Spleen (tissue), 11 donors: ENCODE measurements at regions not wholly inside any gene's neighbourhood (a gene's known extent, or its start where the extent isn't known, plus 50 kb on each side); places are given as distances from the start of the nearest gene placed in this dataset.

Experiments used
- DNase-seq: peaks from one replicate; pipeline ENCODE4 v3.0.0-alpha.2; 2020
- H3K27ac ChIP-seq, 8 donors: fragments of 200-600 bp; sonication (generic) in 7 of 8; 1 replicate in 4 of 8; 2 replicates in 4 of 8; pipeline versions ENCODE4 v1.5.0 to v1.8.0; 2016 to 2021; ENCODE audit warnings: inconsistent platforms in 4 of 8, mild to moderate bottlenecking in 4 of 8, moderate library complexity in 1 of 8
- H3K27me3 ChIP-seq, 7 donors: fragments of 200-600 bp; sonication (generic) in 6 of 7; replicated peaks in 1 of 7; 1 replicate in 4 of 7; 2 replicates in 3 of 7; pipeline versions ENCODE4 v1.5.0 to v1.8.0; 2016 to 2021; ENCODE audit warnings: inconsistent platforms in 3 of 7, mild to moderate bottlenecking in 1 of 7
- H3K36me3 ChIP-seq, 6 donors: fragments of 200-600 bp; sonication (generic) in 5 of 6; 1 replicate in 4 of 6; 2 replicates in 2 of 6; pipeline versions ENCODE4 v1.5.0 to v1.8.0; 2016 to 2021; ENCODE audit warnings: inconsistent platforms in 2 of 6
- H3K4me1 ChIP-seq, 6 donors: fragments of 200-600 bp; sonication (generic) in 5 of 6; 1 replicate in 3 of 6; 2 replicates in 3 of 6; pipeline versions ENCODE4 v1.5.0 to v1.8.0; 2016 to 2021; ENCODE audit warnings: inconsistent platforms in 3 of 6
- H3K4me3 ChIP-seq, 8 donors: fragments of 200-600 bp; sonication (generic) in 7 of 8; 1 replicate in 4 of 8; 2 replicates in 4 of 8; pipeline versions ENCODE4 v1.5.0 to v1.8.0; 2016 to 2021; ENCODE audit warnings: inconsistent platforms in 4 of 8, mild to moderate bottlenecking in 4 of 8, moderate library complexity in 2 of 8
- H3K9me3 ChIP-seq, 8 donors: fragments of 200-600 bp; sonication (generic) in 7 of 8; 1 replicate in 4 of 8; 2 replicates in 4 of 8; pipeline versions ENCODE4 v1.5.0 to v1.8.0; 2016 to 2021; ENCODE audit warnings: inconsistent platforms in 4 of 8
- POLR2A ChIP-seq, 3 donors: fragments of 450-650 bp; IDR thresholded peaks; one replicate each; pipeline ENCODE4 v1.5.1; 2017; ENCODE audit warnings: antibody characterized with exemption in 3 of 3, mild to moderate bottlenecking in 1 of 3
- POLR2AphosphoS5 ChIP-seq, 3 donors: sonication (generic); formaldehyde crosslinking; IDR thresholded peaks; one replicate each; pipeline ENCODE4 v1.5.1; 2017; ENCODE audit warnings: antibody characterized with exemption in 3 of 3
- WGBS, 5 donors: extraction: QIAGEN DNeasy Blood & Tissue Kit in 3 of 5; methylation state at CpG; one replicate each; pipeline versions ENCODE4 v1.1.5 to v1.1.7; 2013 to 2018; 5-methylcytosine and 5-hydroxymethylcytosine counted together
- intact Hi-C: fragments of 100-400 bp; cut with DNase I; formaldehyde crosslinking; loops from one replicate; pipeline ENCODE4 v1.15.0; 2023; ENCODE audit warnings: low total_unique reads
- TF ChIP-seq, protein P1 (sequence below), 11 experiments: fragments of 200-600 bp in 7 of 11; fragments of 450-650 bp in 4 of 11; sonication (generic) in 4 of 11; IDR thresholded peaks in 8 of 11; conservative IDR thresholded peaks in 3 of 11; 1 replicate in 7 of 11; 2 replicates in 4 of 11; pipeline versions ENCODE4 v1.4.0 to v1.8.0; 2016 to 2021; ENCODE audit warnings: antibody characterized with exemption in 11 of 11, inconsistent platforms in 4 of 11, mild to moderate bottlenecking in 1 of 11
- donor health status: healthy with polysubstance abuse.
- donor health status: DM: no; HTN: no; CAD: no; lungs with moderate emphysema.
- donor health status: DM: no; HTN: no; CAD: no.
- donor health status: Bipolar disorder and iron deficiency.
- donor health status: healthy.
- donor health status: DM: no; HTN: no; CAD: no.
- donor health status: DM: yes; HTN: yes; CAD: no.

- no peak overlapping the region for H3K27ac ChIP-seq
- peaks cover 0 to 47% (median 30%) of the 10 kb centered on the region in 8 donors for H3K9me3 ChIP-seq
- intact Hi-C loops = loop anchor here (5.0 kb wide), 1 partner anchor 591 kb away; no protein-coding TSS in a partner anchor
- no peaks in the 10 kb centered on the region for H3K4me1 ChIP-seq
- no peaks in the 10 kb centered on the region for H3K27me3 ChIP-seq
- no peaks in the 10 kb centered on the region for H3K36me3 ChIP-seq
- TF ChIP-seq POLR2AphosphoS5 (IDR thresholded peaks at IDR 0.05) (no peak), POLR2A (IDR thresholded peaks at IDR 0.05) (no peak)
- TF ChIP-seq, protein P1, sequence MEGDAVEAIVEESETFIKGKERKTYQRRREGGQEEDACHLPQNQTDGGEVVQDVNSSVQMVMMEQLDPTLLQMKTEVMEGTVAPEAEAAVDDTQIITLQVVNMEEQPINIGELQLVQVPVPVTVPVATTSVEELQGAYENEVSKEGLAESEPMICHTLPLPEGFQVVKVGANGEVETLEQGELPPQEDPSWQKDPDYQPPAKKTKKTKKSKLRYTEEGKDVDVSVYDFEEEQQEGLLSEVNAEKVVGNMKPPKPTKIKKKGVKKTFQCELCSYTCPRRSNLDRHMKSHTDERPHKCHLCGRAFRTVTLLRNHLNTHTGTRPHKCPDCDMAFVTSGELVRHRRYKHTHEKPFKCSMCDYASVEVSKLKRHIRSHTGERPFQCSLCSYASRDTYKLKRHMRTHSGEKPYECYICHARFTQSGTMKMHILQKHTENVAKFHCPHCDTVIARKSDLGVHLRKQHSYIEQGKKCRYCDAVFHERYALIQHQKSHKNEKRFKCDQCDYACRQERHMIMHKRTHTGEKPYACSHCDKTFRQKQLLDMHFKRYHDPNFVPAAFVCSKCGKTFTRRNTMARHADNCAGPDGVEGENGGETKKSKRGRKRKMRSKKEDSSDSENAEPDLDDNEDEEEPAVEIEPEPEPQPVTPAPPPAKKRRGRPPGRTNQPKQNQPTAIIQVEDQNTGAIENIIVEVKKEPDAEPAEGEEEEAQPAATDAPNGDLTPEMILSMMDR (IDR thresholded peaks at IDR 0.05 in 8 of 11, conservative IDR thresholded peaks at IDR 0.05 in 3 of 11) = no peak
- no peak overlapping the region for H3K4me3 ChIP-seq
- WGBS, 5 donors = 84 to 91% (median 85%) methylated on average over 8 of the region's 8 CpGs
- DNase-seq = no peak
These were observed 615.5 kb upstream of the NUDT12 start for GRCh38 chr5:104178066-104178465.

GRCh38 chr5:104177651-104178050 is 615.1 kb upstream of the NUDT12 start:
- 80 to 91% (median 85%) methylated on average over 2 of the region's 2 CpGs for WGBS, 5 donors
- no peaks in the 10 kb centered on the region for H3K27me3 ChIP-seq
- H3K4me1 ChIP-seq = no peaks in the 10 kb centered on the region
- DNase-seq = no peak
- TF ChIP-seq POLR2AphosphoS5 (IDR thresholded peaks at IDR 0.05) (no peak), POLR2A (IDR thresholded peaks at IDR 0.05) (no peak)
- TF ChIP-seq, protein P1 (IDR thresholded peaks at IDR 0.05 in 8 of 11, conservative IDR thresholded peaks at IDR 0.05 in 3 of 11) = no peak
- intact Hi-C loops = loop anchor here (5.0 kb wide), 1 partner anchor 590 kb away; no protein-coding TSS in a partner anchor
- H3K9me3 ChIP-seq = peaks cover 0 to 47% (median 30%) of the 10 kb centered on the region in 8 donors
- no peak overlapping the region for H3K4me3 ChIP-seq
- H3K27ac ChIP-seq = no peak overlapping the region
- H3K36me3 ChIP-seq = no peaks in the 10 kb centered on the region

DNA sequence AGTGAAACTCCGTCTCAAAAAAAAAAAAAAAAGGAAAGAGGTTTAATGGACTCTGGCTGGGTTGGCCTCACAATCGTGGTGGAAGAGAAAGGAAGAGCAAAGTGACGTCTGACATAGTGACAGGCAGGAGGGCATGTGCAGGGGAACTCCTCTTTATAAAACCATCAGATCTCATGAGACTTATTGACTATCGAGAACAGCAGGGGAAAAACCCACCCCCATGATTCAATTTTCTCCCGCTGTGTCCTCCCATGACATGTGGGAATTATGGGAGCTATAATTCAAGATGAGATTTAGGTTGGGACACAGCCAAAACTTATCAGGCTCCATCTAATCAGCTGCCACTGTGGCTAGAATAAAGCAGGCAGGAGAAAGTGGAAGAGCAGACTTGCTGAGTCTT is 610.4 kb upstream of the NUDT12 start:
- no peaks in the 10 kb centered on the region for H3K36me3 ChIP-seq
- no peak overlapping the region for H3K27ac ChIP-seq
- WGBS, 5 donors = 72 to 88% (median 76%) methylated on average over 5 of the region's 5 CpGs
- no peaks in the 10 kb centered on the region for H3K27me3 ChIP-seq
- DNase-seq = no peak
- intact Hi-C loops = no loop called here
- H3K4me3 ChIP-seq = no peak overlapping the region
- peaks cover 0 to 2% (median 0%) of the 10 kb centered on the region in 8 donors for H3K9me3 ChIP-seq
- H3K4me1 ChIP-seq = no peaks in the 10 kb centered on the region
- TF ChIP-seq POLR2AphosphoS5 (IDR thresholded peaks at IDR 0.05) = no peak
- TF ChIP-seq, protein P1 (IDR thresholded peaks at IDR 0.05 in 8 of 11, conservative IDR thresholded peaks at IDR 0.05 in 3 of 11) = no peak
- no peak for TF ChIP-seq POLR2A (IDR thresholded peaks at IDR 0.05)

- H3K27me3 ChIP-seq = no peaks in the 10 kb centered on the region
- no peak overlapping the region for H3K4me3 ChIP-seq
- no peak for DNase-seq
- no peaks in the 10 kb centered on the region for H3K36me3 ChIP-seq
- intact Hi-C loops = no loop called here
- no peak overlapping the region for H3K27ac ChIP-seq
- TF ChIP-seq, protein P1 (IDR thresholded peaks at IDR 0.05 in 8 of 11, conservative IDR thresholded peaks at IDR 0.05 in 3 of 11) = no peak
- TF ChIP-seq POLR2AphosphoS5 (IDR thresholded peaks at IDR 0.05) (no peak), POLR2A (IDR thresholded peaks at IDR 0.05) (no peak)
- 76 to 88% (median 81%) methylated on average over 3 of the region's 3 CpGs for WGBS, 5 donors
- H3K4me1 ChIP-seq = no peaks in the 10 kb centered on the region
- no peaks in the 10 kb centered on the region for H3K9me3 ChIP-seq
These were observed 609.5 kb upstream of the NUDT12 start for GRCh38 chr5:104171958-104172690.
